22Rv1 (cell line): ENCODE measurements at regions not wholly inside any gene's neighbourhood (a gene's known extent, or its start where the extent isn't known, plus 50 kb on each side); places are given as distances from the start of the nearest gene placed in this dataset.

Experiments used
- H3K27ac ChIP-seq: fragments of 450-650 bp; 2 replicates; pipeline ENCODE4 v1.5.1; 2017
- CTCF ChIP-seq: fragments of 450-650 bp; IDR thresholded peaks from 2 replicates; pipeline ENCODE4 v1.5.1; 2017; ENCODE audit warnings: mild to moderate bottlenecking
- ZFX ChIP-seq: fragments of 450-650 bp; IDR thresholded peaks from 2 replicates; pipeline ENCODE4 v1.6.1; 2017; ENCODE audit warnings: antibody characterized with exemption, borderline replicate concordance

GRCh38 chr11:37390576-37391083 lies 792.6 kb upstream of the RAG2 start:
- H3K27ac ChIP-seq = no peak overlapping the region
- TF ChIP-seq CTCF (no peak), ZFX (no peak)

GRCh38 chr11:37378958-37379357 lies 780.9 kb upstream of the RAG2 start:
- TF ChIP-seq ZFX (no peak), CTCF (no peak)
- no peak overlapping the region for H3K27ac ChIP-seq

GRCh38 chr11:37372667-37373066 lies 774.6 kb upstream of the RAG2 start:
- no peak overlapping the region for H3K27ac ChIP-seq
- TF ChIP-seq ZFX (no peak), CTCF (no peak)

- TF ChIP-seq ZFX (no peak), CTCF (no peak)
- no peak overlapping the region for H3K27ac ChIP-seq
Observed at GRCh38 chr11:37371346-37371970, 773.4 kb upstream of the RAG2 start.

- TF ChIP-seq CTCF (no peak), ZFX (no peak)
- no peak overlapping the region for H3K27ac ChIP-seq
Observed at GRCh38 chr11:37370817-37371216, 772.8 kb upstream of the RAG2 start.

- H3K27ac ChIP-seq = no peak overlapping the region
- no peak for TF ChIP-seq ZFX
- TF ChIP-seq CTCF = no peak
Observed at GRCh38 chr11:37364246-37364839, 766.3 kb upstream of the RAG2 start.

- no peak overlapping the region for H3K27ac ChIP-seq
- no peak for TF ChIP-seq CTCF
- no peak for TF ChIP-seq ZFX
Observed at GRCh38 chr11:37353192-37353591, 755.2 kb upstream of the RAG2 start.
